NCI-H2107 treated with DMSO at 0.1 percent for 48 hours (cell line): ENCODE measurements at regions not wholly inside any gene's neighbourhood (a gene's known extent, or its start where the extent isn't known, plus 50 kb on each side); places are given as distances from the start of the nearest gene placed in this dataset.

Experiments used
- DNase-seq: peaks from one replicate; lab custom pipeline; 2025; ENCODE audit not compliant: unreplicated experiment; lab: John Stamatoyannopoulos, UW

DNA sequence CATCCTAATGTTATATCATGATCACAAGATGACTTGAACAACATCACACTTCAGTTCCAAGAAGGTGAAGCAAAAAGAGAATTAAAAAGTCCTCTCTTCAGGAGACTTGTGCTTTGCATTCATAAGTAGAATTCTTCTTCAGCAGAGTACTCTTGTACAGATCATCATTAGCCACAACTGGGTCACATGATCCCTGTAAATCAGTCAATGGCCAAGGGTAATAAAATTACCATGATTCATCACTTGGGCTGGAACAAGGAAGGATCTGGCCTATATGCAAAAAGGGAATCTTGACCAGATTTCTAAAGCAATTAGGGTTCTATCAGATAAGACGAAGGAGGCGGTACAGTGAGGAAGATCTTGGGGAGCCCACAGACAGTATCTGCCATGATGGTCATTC lies 458.0 kb upstream of the DEPDC1 start:
- DNase-seq = no peak

DNA sequence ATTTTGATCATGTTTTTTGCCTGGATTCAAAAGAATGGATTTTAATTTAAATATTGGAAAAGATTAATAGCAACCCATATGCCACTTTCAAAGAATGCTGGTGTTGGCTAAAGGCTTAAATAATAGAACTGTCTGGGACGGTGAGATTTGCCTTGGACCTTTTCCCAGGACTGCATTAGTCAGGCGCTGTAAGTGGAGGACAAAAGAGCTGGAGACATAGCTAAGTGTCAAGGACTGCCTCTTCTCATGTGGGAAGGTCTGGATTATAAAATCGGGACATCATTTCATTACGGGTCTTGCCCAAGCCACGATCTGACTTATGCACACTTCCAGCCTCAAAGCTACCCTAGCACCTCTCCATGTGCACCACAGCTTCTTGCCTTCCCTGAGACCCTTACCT lies 458.5 kb upstream of the DEPDC1 start:
- no peak for DNase-seq

DNA sequence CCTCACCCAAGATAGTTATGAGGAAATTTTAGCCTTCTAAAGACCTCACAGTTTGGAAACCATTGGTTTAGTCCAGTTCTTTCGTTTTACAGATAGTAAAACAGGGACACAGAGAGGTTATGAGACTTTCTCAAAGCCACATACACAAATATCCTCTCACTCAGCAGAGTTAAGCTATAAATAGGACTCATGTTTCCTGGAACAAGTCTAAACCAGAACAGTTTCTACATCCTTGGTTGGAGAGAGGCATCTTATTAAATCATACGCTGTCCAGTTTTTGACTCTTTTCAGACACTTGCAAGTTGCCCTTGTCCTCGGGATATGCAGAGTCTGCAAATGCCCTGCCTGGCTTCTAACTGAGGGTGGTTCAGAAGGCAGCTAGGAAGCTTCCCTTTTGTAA lies 462.1 kb upstream of the DEPDC1 start:
- DNase-seq = no peak

- DNase-seq = no peak
Observed at GRCh38 chr1:68959461-68960030, 462.7 kb upstream of the DEPDC1 start.

DNA sequence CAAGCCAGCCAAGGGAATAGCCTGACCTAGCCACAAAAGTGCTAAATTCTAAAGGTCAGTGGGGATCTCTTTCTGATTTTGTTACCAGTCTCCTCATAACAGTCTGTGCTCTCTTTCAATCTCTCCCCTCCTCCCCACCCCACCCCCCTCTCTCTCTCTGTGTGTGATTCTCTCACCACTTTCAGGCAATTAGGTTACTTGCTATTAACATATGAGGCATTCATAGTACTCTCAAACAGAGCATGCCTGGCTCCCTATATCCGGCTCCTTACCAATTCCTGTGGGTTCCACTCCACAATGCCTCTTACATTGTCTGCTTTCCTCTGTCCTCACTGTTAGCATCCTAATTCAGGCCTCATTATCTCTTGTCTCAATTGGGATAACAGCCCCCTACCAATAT lies 464.3 kb upstream of the DEPDC1 start:
- no peak for DNase-seq

GRCh38 chr1:68963353-68963752 lies 466.5 kb upstream of the DEPDC1 start:
- no peak for DNase-seq

DNA sequence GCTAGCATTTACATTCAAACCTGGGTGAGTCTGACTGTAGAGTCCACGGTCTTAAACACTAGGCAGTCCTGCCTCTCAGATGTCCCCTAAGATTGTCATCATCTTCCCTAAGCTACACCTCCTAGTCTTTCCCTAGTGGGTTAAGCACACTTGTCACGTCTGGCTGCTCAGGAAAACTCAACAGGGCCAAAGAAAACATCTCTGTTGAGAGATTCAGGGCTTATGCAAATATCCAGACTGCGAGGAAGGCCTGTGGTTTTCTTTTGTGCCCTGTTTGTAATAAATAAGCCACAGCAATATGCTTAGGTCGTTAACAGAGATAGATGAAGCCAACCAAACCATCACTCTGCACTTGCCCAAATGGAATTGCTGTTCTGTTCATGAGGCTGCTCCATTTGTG lies 472.6 kb upstream of the DEPDC1 start:
- DNase-seq = no peak

- no peak for DNase-seq
Observed at GRCh38 chr1:68970571-68970970, 473.7 kb upstream of the DEPDC1 start.

DNA sequence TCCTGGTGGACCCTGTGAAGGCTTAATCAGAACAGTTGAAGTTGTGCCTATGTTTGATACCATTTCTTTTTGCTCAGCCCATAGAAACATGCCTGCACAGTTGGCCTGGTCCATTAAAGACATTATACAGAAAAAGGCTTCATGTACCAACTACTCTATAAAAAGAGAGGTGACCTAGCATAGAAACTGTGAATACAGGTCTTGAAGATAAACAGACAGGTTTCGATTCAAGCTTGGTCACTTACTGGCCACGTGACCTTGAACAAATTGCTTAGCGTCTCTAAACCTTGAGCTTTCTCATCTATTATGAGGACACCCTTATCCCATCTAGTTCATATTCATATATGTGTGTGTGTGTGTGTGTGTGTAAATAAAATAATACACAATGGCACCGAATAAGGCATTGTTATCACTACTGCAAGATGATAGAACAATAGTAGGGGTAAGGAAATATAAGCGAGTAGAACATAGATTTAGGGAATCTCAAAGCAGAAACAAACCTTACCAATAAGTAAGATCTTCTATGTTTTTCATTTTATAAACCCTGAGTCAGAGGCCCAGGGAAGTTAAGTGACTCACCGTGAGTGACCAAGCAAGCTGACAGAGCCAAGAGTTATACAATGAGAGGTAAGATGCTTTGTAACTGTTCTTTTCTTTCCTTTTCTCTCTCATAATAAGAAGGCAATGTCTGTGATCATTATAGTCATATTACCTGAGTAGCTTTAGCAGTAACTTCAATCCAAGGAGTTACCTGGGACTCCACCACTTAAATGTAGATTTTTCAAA lies 476.8 kb upstream of the DEPDC1 start:
- no peak for DNase-seq

DNA sequence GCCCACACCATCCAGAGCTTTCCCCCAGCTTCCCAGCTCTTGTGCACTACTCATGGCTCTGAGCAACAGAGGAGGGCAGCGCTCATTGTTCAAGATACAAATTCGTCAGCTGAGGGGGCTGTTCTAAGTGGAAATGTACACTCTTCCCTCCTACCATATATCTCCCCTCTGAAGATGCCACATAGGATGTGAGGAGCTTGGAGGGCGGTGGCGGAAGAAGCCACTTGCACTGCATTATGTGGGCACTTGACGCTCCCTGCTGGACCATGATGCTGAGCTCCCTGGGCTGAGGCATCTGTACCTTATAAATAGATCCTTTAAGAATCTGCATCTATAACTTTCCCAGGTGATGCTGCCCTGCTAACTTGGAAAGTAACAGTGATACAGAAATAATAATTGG lies 477.6 kb upstream of the DEPDC1 start:
- no peak for DNase-seq

DNA sequence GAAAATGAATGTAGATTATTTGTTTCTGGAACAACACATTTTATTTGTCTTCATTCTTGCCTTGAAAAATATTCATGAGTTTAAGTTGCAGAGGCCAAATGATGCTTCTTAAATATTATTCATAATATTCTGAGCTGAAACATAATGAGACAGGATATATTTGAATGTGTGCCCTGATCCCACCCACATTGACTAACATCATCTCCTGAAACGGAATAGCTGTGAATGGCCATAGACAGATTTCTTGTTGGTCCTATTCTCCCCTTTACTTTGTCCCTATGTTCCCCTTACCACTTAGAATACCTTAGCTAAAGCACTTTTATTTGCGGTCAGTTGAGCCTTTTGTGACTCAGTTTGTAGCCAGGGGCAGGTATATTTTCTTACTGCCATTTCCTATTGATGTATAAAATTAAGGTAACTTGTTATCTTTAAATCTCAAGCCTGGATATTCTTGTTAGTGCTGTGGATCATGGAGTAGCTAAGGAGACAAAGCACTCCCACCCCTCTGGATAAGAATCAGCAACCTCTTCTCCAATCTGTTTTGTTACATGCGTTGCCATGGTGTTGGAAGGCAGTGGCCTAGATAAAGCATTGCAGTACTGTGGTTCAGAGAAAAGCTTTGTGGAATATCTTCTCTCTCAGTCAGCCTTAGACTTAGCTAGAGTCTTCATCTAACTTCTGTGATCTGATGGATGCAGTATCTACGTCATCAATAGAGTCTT lies 478.5 kb upstream of the DEPDC1 start:
- no peak for DNase-seq

GRCh38 chr1:68976916-68977610 lies 480.2 kb upstream of the DEPDC1 start:
- DNase-seq = no peak

- no peak for DNase-seq
Observed at GRCh38 chr1:68979891-68980290, 483.0 kb upstream of the DEPDC1 start.

- DNase-seq = no peak
Observed at GRCh38 chr1:68984289-68984688, 487.4 kb upstream of the DEPDC1 start.

DNA sequence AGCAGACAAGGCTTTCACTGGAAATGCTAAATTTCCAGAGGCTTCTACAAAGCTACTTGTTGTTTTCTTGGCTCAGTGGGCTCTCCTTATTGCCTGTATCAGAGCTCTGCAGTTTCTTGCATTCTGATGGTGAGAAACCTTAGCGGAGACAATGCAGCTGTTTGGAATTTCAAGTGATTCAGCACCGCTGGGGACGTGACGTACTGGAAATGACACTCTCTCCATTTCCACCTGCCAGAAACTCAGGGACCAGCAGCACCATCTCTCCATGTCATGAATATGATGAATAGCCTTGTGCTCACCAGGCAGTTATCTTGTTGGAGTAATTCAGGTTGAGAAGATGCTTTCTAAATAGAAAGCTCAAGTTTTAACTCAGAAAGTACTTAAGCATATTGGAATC lies 497.2 kb upstream of the DEPDC1 start:
- no peak for DNase-seq

DNA sequence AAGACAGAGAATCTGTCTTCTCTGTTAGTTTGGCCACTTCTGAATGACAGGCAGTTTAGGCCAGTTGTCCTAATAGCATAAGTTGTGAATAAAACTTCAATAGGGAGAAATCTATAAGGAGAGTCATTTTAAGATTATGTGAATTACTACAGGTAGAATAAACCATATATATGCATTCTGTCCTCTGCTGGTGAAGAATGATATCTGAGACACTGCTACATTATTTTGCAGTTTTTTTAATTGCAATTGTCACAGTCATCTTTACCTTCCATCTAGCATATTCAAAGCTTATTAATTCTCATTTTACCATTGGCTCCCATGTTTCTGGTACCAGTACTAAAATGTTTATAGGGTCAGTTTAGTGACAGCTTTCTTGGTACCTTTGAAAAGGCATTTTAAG lies 519.6 kb upstream of the DEPDC1 start:
- DNase-seq = no peak

GRCh38 chr1:69029649-69030048 lies 532.8 kb upstream of the DEPDC1 start:
- DNase-seq = no peak

GRCh38 chr1:69038379-69038778 lies 529.3 kb upstream of the LRRC7 start:
- DNase-seq = no peak

GRCh38 chr1:69045572-69045971 lies 522.1 kb upstream of the LRRC7 start:
- DNase-seq = no peak

DNA sequence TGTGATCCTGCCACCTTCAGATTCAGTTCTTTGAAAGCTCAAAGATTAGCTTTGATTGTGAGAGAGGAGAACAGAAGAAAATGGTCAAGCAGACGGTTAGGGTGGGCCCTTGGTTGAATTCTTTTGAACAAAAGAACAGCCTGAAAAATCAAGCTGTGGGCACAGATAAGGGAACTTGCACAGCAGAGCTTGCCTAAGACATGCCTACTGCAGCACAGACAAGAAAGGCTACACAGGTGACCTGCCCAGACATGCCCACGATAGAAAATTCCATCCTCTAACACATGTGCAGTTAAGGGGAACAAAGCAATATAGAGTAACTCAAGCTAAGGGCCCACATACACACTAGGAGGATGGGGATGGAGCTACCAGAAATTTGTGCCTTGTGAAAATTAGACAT lies 512.5 kb upstream of the LRRC7 start:
- no peak for DNase-seq

DNA sequence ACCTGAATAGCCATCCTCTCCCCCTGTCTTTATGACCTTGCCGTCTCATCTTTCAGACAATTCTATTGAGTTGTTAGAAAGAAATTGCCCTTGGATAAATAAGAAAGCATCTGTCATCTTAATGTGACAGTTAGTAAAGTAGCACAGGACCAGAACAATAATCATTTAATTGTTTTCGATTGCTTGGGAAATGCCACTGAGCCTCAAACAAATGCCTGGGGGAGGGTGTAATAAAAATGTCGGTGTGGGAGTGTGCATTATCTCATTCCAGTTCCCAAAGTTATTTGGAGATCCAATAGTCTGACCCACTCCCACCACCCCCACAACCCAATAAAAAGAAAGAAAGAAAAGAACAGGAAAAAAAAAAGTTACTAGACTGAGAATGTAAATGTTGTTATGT lies 509.3 kb upstream of the LRRC7 start:
- no peak for DNase-seq
